Tibial nerve (tissue), 3 donors: ENCODE measurements at regions not wholly inside any gene's neighbourhood (a gene's known extent, or its start where the extent isn't known, plus 50 kb on each side); places are given as distances from the start of the nearest gene placed in this dataset.

Experiments used
- CTCF ChIP-seq, 5 experiments: fragments of 200-600 bp in 3 of 5; fragments of 450-650 bp in 2 of 5; sonication (generic) in 3 of 5; IDR thresholded peaks; one replicate each; pipeline ENCODE4 v1.5.1; 2016 to 2019; ENCODE audit warnings: antibody characterized with exemption in 5 of 5, mild to moderate bottlenecking in 3 of 5, moderate library complexity in 2 of 5
- POLR2A ChIP-seq, 2 donors: fragments of 450-650 bp; IDR thresholded peaks; one replicate each; pipeline ENCODE4 v1.6.1; 2017; ENCODE audit warnings: antibody characterized with exemption in 2 of 2, mild to moderate bottlenecking in 2 of 2, moderate library complexity in 2 of 2

- TF ChIP-seq CTCF (IDR thresholded peaks at IDR 0.05): no peak
- no peak for TF ChIP-seq POLR2A (IDR thresholded peaks at IDR 0.05)
Measured at GRCh38 chr5:159775890-159776289, 140.4 kb upstream of the ADRA1B start.
